ENCODE measurements at regions not wholly inside any gene's neighbourhood (a gene's known extent, or its start where the extent isn't known, plus 50 kb on each side); places are given as distances from the start of the nearest gene placed in this dataset.

- intact Hi-C loops (cut with DNase I): no loop called here
Measured at GRCh38 chr20:16220826-16221225, 352.4 kb downstream of the KIF16B start.

GRCh38 chr20:16219182-16219581, 354.1 kb downstream of the KIF16B start:
- no peak overlapping the region for H3K27ac ChIP-seq

More at GRCh38 chr20:16220826-16221225, 352.4 kb downstream of the KIF16B start:
- WGBS, 2 donors: 91 to 95% methylated on average over 4 of the region's 4 CpGs
- no peaks in the 10 kb centered on the region for H3K36me3 ChIP-seq
- H3K9me3 ChIP-seq: no peaks in the 10 kb centered on the region
- H3K4me1 ChIP-seq: no peaks in the 10 kb centered on the region
- TF ChIP-seq CTCF (IDR thresholded peaks at IDR 0.05) (no peak), POLR2A (IDR thresholded peaks at IDR 0.05) (no peak)
- DNase-seq: no peak
- H3K4me3 ChIP-seq (replicated peaks in 1 of 3): no peak overlapping the region
- no peak overlapping the region for H3K27ac ChIP-seq
- no peaks in the 10 kb centered on the region for H3K27me3 ChIP-seq

GRCh38 chr20:16216914-16217230, 356.4 kb downstream of the KIF16B start:
- WGBS, 2 donors: 81 to 92% methylated on average over 6 of the region's 6 CpGs
- no peak overlapping the region for H3K4me3 ChIP-seq (replicated peaks in 1 of 3)
- intact Hi-C loops (cut with DNase I): no loop called here
- DNase-seq: no peak
- H3K27ac ChIP-seq: no peak overlapping the region
- H3K9me3 ChIP-seq: no peaks in the 10 kb centered on the region
- no peaks in the 10 kb centered on the region for H3K36me3 ChIP-seq
- peaks cover 8% of the 10 kb centered on the region in 2 donors for H3K4me1 ChIP-seq
- TF ChIP-seq POLR2A (IDR thresholded peaks at IDR 0.05): no peak
- no peak for TF ChIP-seq CTCF (IDR thresholded peaks at IDR 0.05)
- no peaks in the 10 kb centered on the region for H3K27me3 ChIP-seq

More at GRCh38 chr20:16219182-16219581, 354.1 kb downstream of the KIF16B start:
- DNase-seq: no peak
- Histone ChIP-seq H3K36me3 (no peaks in the 10 kb centered on the region), H3K27me3 (no peaks in the 10 kb centered on the region), H3K9me3 (no peaks in the 10 kb centered on the region), H3K4me3 (replicated peaks in 1 of 3) (no peak overlapping the region), H3K4me1 (peaks cover 1 to 2% of the 10 kb centered on the region in 2 donors)
- intact Hi-C loops (cut with DNase I): no loop called here
- TF ChIP-seq CTCF (IDR thresholded peaks at IDR 0.05) (no peak), POLR2A (IDR thresholded peaks at IDR 0.05) (no peak)

GRCh38 chr20:16216227-16216913, 356.9 kb downstream of the KIF16B start:
- H3K4me3 ChIP-seq (replicated peaks in 1 of 3): no peak overlapping the region
- WGBS, 2 donors: 91 to 94% methylated on average over 10 of the region's 10 CpGs
- no peak overlapping the region for H3K27ac ChIP-seq
- intact Hi-C loops (cut with DNase I): no loop called here
- DNase-seq: no peak
- no peaks in the 10 kb centered on the region for H3K27me3 ChIP-seq
- H3K9me3 ChIP-seq: no peaks in the 10 kb centered on the region
- H3K36me3 ChIP-seq: no peaks in the 10 kb centered on the region
- peaks cover 8% of the 10 kb centered on the region in 2 donors for H3K4me1 ChIP-seq
- TF ChIP-seq POLR2A (IDR thresholded peaks at IDR 0.05): no peak
- TF ChIP-seq CTCF (IDR thresholded peaks at IDR 0.05): no peak

GRCh38 chr20:16215041-16215440, 358.2 kb downstream of the KIF16B start:
- TF ChIP-seq CTCF (IDR thresholded peaks at IDR 0.05): no peak
- no peak for TF ChIP-seq POLR2A (IDR thresholded peaks at IDR 0.05)
- whole genome bisulfite sequencing, 2 donors: 66 to 77% methylated on average over 4 of the region's 4 CpGs
- no peaks in the 10 kb centered on the region for H3K36me3 ChIP-seq
- intact Hi-C loops (cut with DNase I): no loop called here
- H3K9me3 ChIP-seq: no peaks in the 10 kb centered on the region
- H3K27me3 ChIP-seq: no peaks in the 10 kb centered on the region
- no peak overlapping the region for H3K27ac ChIP-seq
- no peak overlapping the region for H3K4me3 ChIP-seq (replicated peaks in 1 of 3)
- DNase-seq: no peak
- H3K4me1 ChIP-seq: peaks cover 8% of the 10 kb centered on the region in 2 donors

Measured in thyroid gland (tissue), 4 donors.